GM12878 (cell line): ENCODE measurements at regions not wholly inside any gene's neighbourhood (a gene's known extent, or its start where the extent isn't known, plus 50 kb on each side); places are given as distances from the start of the nearest gene placed in this dataset.

Experiments used
- ATAC-seq: fragments of 200-7000 bp; cut with Tn5 transposase; 3 replicates; pipeline ENCODE4 v1.9.1; 2020; ENCODE audit warnings: mild to moderate bottlenecking, moderate library complexity
- BruUV-seq: library from RNA; stranded (reverse); fragments of 400-500 nt; replicated peaks from 2 replicates; lab custom pipeline; 2021; lab: Mats Ljungman, UMichigan
- CTCF ChIA-PET: fragments of 300-600 bp; sonication (Branson Sonifier 250); formaldehyde crosslinking; extraction: SDS; loops from one replicate; lab custom pipeline; 2021; ENCODE audit warnings: inconsistent platforms; lab: Yijun Ruan, JAX
- POLR2A ChIA-PET: fragments of 350-600 bp; formaldehyde crosslinking; extraction: SDS; loops from one replicate; lab custom pipeline; 2021; ENCODE audit warnings: inconsistent platforms; lab: Charles Lee
- RAD21 ChIA-PET: fragments of 300-600 bp; sonication (Branson Sonifier 250); formaldehyde crosslinking; loops from one replicate; lab custom pipeline; 2023; ENCODE audit warnings: antibody characterized with exemption; ENCODE audit not compliant: unreplicated experiment; lab: Charles Lee
- SMC1A ChIA-PET: fragments of 300-600 bp; sonication (Branson Sonifier 250); formaldehyde crosslinking; loops from one replicate; lab custom pipeline; 2023; ENCODE audit not compliant: unreplicated experiment, uncharacterized antibody; lab: Charles Lee
- DNase-seq: peaks from one replicate; pipeline ENCODE4 v3.0.0-alpha.2; 2011; ENCODE audit warnings: low read depth, low spot score
- FAIRE-seq: peaks from 3 replicates; lab custom pipeline; 2011; peaks lifted over from hg19 to GRCh38; lab: Jason Lieb, UNC
- H2AFZ ChIP-seq: 2 replicates; pipeline ENCODE4 v1.6.0; 2011; ENCODE audit warnings: low read depth, low read length, control low read depth; ENCODE audit not compliant: control insufficient read depth
- H3K27ac ChIP-seq: 2 replicates; pipeline ENCODE4 v1.5.1; 2011; ENCODE audit warnings: control low read depth; ENCODE audit not compliant: control insufficient read depth, insufficient read depth
- H3K27me3 ChIP-seq, 2 experiments: replicated peaks in 1 of 2; 2 replicates each; pipeline versions ENCODE4 v1.6.0 to v1.6.1; 2011; ENCODE audit warnings: low read length in 1 of 2; ENCODE audit not compliant: control insufficient read depth in 2 of 2, insufficient read depth in 2 of 2
- H3K36me3 ChIP-seq, 2 experiments: 2 replicates each; pipeline ENCODE4 v1.5.1; 2011; ENCODE audit warnings: low read length in 1 of 2; ENCODE audit not compliant: control insufficient read depth in 2 of 2, insufficient read depth in 2 of 2
- H3K4me1 ChIP-seq: 2 replicates; pipeline ENCODE4 v1.6.1; 2011; ENCODE audit warnings: mild to moderate bottlenecking, low read length, moderate library complexity, mixed read lengths; ENCODE audit not compliant: control insufficient read depth, insufficient read depth
- H3K4me2 ChIP-seq: 2 replicates; pipeline ENCODE4 v1.6.0; 2011; ENCODE audit warnings: control low read depth; ENCODE audit not compliant: control insufficient read depth, insufficient read depth
- H3K4me3 ChIP-seq: fragments of 200-600 bp; sonication (generic); 2 replicates; pipeline ENCODE4 v1.5.1; 2016
- H3K79me2 ChIP-seq: 2 replicates; pipeline ENCODE4 v1.6.0; 2011; ENCODE audit warnings: low read length; ENCODE audit not compliant: control insufficient read depth, insufficient read depth
- H3K9ac ChIP-seq: 2 replicates; pipeline ENCODE4 v1.8.0; 2011; ENCODE audit warnings: low read length, control low read depth, mixed read lengths; ENCODE audit not compliant: control insufficient read depth, insufficient read depth
- H3K9me3 ChIP-seq: replicated peaks from 3 replicates; pipeline ENCODE4 v1.5.1; 2011; ENCODE audit warnings: mild to moderate bottlenecking, low read length; ENCODE audit not compliant: control insufficient read depth, insufficient read depth
- H4K20me1 ChIP-seq: 2 replicates; pipeline ENCODE4 v1.6.0; 2011; ENCODE audit not compliant: control insufficient read depth, insufficient read depth
- BCL11A ChIP-seq: IDR thresholded peaks from 2 replicates; pipeline ENCODE4 v1.6.1; 2011; ENCODE audit warnings: low read depth, low read length
- BCLAF1 ChIP-seq: fragments of 450-650 bp; IDR thresholded peaks from 2 replicates; pipeline ENCODE4 v1.6.1; 2017; ENCODE audit warnings: antibody characterized with exemption, mild to moderate bottlenecking, moderate library complexity
- CBX5 ChIP-seq: sonication (generic); IDR thresholded peaks from 2 replicates; pipeline ENCODE4 v1.6.1; 2016; ENCODE audit warnings: low read depth, moderate library complexity, mild to moderate bottlenecking, inconsistent platforms
- EED ChIP-seq: sonication (generic); IDR thresholded peaks from 2 replicates; pipeline ENCODE4 v1.6.1; 2016; ENCODE audit warnings: antibody characterized with exemption, low read depth
- ELK1 ChIP-seq: IDR thresholded peaks from 2 replicates; pipeline ENCODE4 v1.6.1; 2012; ENCODE audit warnings: low read depth, low read length, improper control_type of control experiment
- HDAC6 ChIP-seq: fragments of 200-600 bp; sonication (generic); IDR thresholded peaks from one replicate; pipeline ENCODE4 v1.8.0; 2017; ENCODE audit warnings: antibody characterized with exemption; ENCODE audit not compliant: unreplicated experiment
- IRF4 ChIP-seq: IDR thresholded peaks from 2 replicates; pipeline ENCODE4 v1.6.1; 2011; ENCODE audit warnings: low read depth, low read length
- MAX ChIP-seq: IDR thresholded peaks from 2 replicates; pipeline ENCODE4 v1.6.1; 2012; ENCODE audit warnings: low read depth, low read length, improper control_type of control experiment
- RCOR1 ChIP-seq: conservative IDR thresholded peaks from 2 replicates; pipeline ENCODE4 v1.6.1; 2012; ENCODE audit warnings: low read depth, low read length, improper control_type of control experiment
- RELA ChIP-seq: fragments of 450-650 bp; IDR thresholded peaks from 2 replicates; pipeline ENCODE4 v1.8.0; 2014; ENCODE audit warnings: borderline replicate concordance; ENCODE audit not compliant: partially characterized antibody
- SMARCA5 ChIP-seq: fragments of 450-650 bp; IDR thresholded peaks from 2 replicates; pipeline ENCODE4 v1.6.1; 2017; ENCODE audit warnings: mild to moderate bottlenecking
- SUPT20H ChIP-seq: IDR thresholded peaks from 2 replicates; pipeline ENCODE4 v1.6.1; 2011; ENCODE audit warnings: low read depth, mild to moderate bottlenecking, low read length, moderate library complexity, borderline replicate concordance; ENCODE audit not compliant: control insufficient read depth
- TAF1 ChIP-seq: IDR thresholded peaks from 2 replicates; pipeline ENCODE4 v1.6.1; 2011; ENCODE audit warnings: mild to moderate bottlenecking, low read depth, low read length, borderline replicate concordance
- TBL1XR1 ChIP-seq: IDR thresholded peaks from 2 replicates; pipeline ENCODE4 v1.6.1; 2012; ENCODE audit warnings: low read depth, low read length, improper control_type of control experiment
- TCF12 ChIP-seq: IDR thresholded peaks from 2 replicates; pipeline ENCODE4 v1.6.1; 2011; ENCODE audit warnings: low read depth, mild to moderate bottlenecking, low read length
- ZNF622 ChIP-seq: fragments of 450-650 bp; IDR thresholded peaks from 2 replicates; pipeline ENCODE4 v1.6.1; 2017; ENCODE audit warnings: mild to moderate bottlenecking, inconsistent platforms
- WGBS: methylation state at CpG from one replicate; pipeline ENCODE4 v1.1.6; 2016; ENCODE audit warnings: low lambda C conversion rate; ENCODE audit not compliant: insufficient replicate concordance, insufficient coverage; ENCODE audit errors: missing lambda C conversion rate; 5-methylcytosine and 5-hydroxymethylcytosine counted together
- in situ Hi-C: fragments of 300-500 bp; cut with MboI; formaldehyde crosslinking; loops from 9 replicates; pipeline ENCODE4 v1.14.3; 2018; ENCODE audit warnings: mixed read lengths
- intact Hi-C: fragments of 100-400 bp; cut with micrococcal nuclease; formaldehyde crosslinking; loops from one replicate; pipeline ENCODE4 v1.14.2; 2022; ENCODE audit not compliant: unreplicated experiment
- TF ChIP-seq, protein P1 (sequence below): fragments of 150-350 bp; IDR thresholded peaks from 2 replicates; pipeline ENCODE4 v1.6.1; 2016; ENCODE audit warnings: low read depth, low read length
- TF ChIP-seq, protein P2 (sequence below): fragments of 450-650 bp; IDR thresholded peaks from 2 replicates; pipeline ENCODE4 v1.6.1; 2016; ENCODE audit warnings: mild to moderate bottlenecking

- ChIA-PET SMC1A (no interaction called here), POLR2A (interaction anchor here (0.5 kb wide), 1 partner anchor 362 kb away, joined by 3 read pairs; no protein-coding TSS in a partner anchor), CTCF (no interaction called here), RAD21 (no interaction called here)
- intact Hi-C loops = no loop called here
- Histone ChIP-seq H3K9ac (no peak overlapping the region), H3K9me3 (no peaks in the 10 kb centered on the region), H3K27ac (no peak overlapping the region), H3K79me2 (no peaks in the 10 kb centered on the region), H3K4me2 (no peak overlapping the region), H2AFZ (no peak overlapping the region), H3K27me3 (no peaks in the 10 kb centered on the region), H3K4me1 (no peaks in the 10 kb centered on the region), H3K36me3 (no peaks in the 10 kb centered on the region), H4K20me1 (no peaks in the 10 kb centered on the region), H3K4me3 (no peak overlapping the region)
- BruUV-seq = no TSS peak
- in situ Hi-C loops = no loop called here
- 2% methylated on average over 2 of the region's 2 CpGs for WGBS
- ATAC-seq = no peak
- no peak for FAIRE-seq
- no peak for DNase-seq
- TF ChIP-seq IRF4 (no peak), TBL1XR1 (no peak), BCLAF1 (no peak), BCL11A (no peak), ELK1 (no peak), RCOR1 (no peak), TCF12 (no peak), SUPT20H (no peak), RELA (no peak), HDAC6 (no peak), ZNF622 (no peak), SMARCA5 (no peak), MAX (no peak), CBX5 (no peak), EED (no peak), TAF1 (no peak)
- TF ChIP-seq, protein P1, sequence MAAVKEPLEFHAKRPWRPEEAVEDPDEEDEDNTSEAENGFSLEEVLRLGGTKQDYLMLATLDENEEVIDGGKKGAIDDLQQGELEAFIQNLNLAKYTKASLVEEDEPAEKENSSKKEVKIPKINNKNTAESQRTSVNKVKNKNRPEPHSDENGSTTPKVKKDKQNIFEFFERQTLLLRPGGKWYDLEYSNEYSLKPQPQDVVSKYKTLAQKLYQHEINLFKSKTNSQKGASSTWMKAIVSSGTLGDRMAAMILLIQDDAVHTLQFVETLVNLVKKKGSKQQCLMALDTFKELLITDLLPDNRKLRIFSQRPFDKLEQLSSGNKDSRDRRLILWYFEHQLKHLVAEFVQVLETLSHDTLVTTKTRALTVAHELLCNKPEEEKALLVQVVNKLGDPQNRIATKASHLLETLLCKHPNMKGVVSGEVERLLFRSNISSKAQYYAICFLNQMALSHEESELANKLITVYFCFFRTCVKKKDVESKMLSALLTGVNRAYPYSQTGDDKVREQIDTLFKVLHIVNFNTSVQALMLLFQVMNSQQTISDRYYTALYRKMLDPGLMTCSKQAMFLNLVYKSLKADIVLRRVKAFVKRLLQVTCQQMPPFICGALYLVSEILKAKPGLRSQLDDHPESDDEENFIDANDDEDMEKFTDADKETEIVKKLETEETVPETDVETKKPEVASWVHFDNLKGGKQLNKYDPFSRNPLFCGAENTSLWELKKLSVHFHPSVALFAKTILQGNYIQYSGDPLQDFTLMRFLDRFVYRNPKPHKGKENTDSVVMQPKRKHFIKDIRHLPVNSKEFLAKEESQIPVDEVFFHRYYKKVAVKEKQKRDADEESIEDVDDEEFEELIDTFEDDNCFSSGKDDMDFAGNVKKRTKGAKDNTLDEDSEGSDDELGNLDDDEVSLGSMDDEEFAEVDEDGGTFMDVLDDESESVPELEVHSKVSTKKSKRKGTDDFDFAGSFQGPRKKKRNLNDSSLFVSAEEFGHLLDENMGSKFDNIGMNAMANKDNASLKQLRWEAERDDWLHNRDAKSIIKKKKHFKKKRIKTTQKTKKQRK = no peak
- TF ChIP-seq, protein P2, sequence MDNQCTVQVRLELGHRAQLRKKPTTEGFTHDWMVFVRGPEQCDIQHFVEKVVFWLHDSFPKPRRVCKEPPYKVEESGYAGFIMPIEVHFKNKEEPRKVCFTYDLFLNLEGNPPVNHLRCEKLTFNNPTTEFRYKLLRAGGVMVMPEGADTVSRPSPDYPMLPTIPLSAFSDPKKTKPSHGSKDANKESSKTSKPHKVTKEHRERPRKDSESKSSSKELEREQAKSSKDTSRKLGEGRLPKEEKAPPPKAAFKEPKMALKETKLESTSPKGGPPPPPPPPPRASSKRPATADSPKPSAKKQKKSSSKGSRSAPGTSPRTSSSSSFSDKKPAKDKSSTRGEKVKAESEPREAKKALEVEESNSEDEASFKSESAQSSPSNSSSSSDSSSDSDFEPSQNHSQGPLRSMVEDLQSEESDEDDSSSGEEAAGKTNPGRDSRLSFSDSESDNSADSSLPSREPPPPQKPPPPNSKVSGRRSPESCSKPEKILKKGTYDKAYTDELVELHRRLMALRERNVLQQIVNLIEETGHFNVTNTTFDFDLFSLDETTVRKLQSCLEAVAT = no peak
Observed at GRCh38 chr5:6948562-6948961, 235.3 kb downstream of the TENT4A start.
